ENCODE measurements at regions not wholly inside any gene's neighbourhood (a gene's known extent, or its start where the extent isn't known, plus 50 kb on each side); places are given as distances from the start of the nearest gene placed in this dataset.
A peak's percentile ranks its signal among the peaks of the same experiment; 100 is the strongest.

DNA sequence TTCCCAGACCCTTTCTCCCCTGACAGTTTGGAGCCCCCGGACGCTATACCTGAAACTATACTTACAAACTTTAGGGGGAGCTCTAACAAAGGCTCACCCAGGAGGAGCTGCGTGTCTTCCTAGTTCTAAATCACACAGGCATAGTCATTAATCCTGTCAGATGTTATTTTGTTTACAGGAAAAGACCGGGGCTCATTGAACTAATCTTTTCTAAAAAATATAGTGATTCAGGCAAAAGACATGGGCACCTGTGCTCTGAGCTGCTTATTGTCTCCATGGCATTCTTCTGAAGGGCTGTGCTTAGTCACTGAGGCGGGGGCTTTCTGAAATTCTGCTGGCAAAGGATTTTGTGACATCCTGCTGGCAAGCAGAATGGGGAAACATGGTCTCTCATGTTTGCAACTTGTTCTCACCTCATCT, 1577.0 kb downstream of the NCAM2 start:
- H3K27ac ChIP-seq (ENCODE audit: low read depth in 1 of 2, low read length in 1 of 2): no peak overlapping the region
- no peaks in the 10 kb centered on the region for H3K9me3 ChIP-seq (ENCODE audit: control insufficient read depth in 4 of 4, insufficient read depth in 3 of 4, low read length in 3 of 4)
- H3K9ac ChIP-seq (ENCODE audit: insufficient read depth in 1 of 2, low read length in 2 of 2): no peak overlapping the region
- peaks cover 0 to 5% (median 0%) of the 10 kb centered on the region in 5 donors for H3K4me1 ChIP-seq (ENCODE audit: control insufficient read depth in 5 of 5, insufficient read depth in 5 of 5, low read length in 5 of 5)
- ATAC-seq (ENCODE audit: insufficient read depth, low FRiP score) (no peak), DNase-seq (peak in 2 of 3 donors; percentile 9 to 14)
- no peaks in the 10 kb centered on the region for H3K36me3 ChIP-seq (ENCODE audit: control insufficient read depth in 4 of 4, insufficient read depth in 4 of 4, low read length in 4 of 4)
- H3K4me3 ChIP-seq: no peak overlapping the region
- 4 to 9% methylated on average over 5 of the region's 5 CpGs for WGBS, 2 donors
- no peaks in the 10 kb centered on the region for H3K27me3 ChIP-seq (ENCODE audit: control insufficient read depth in 3 of 3, insufficient read depth in 3 of 3, low read length in 2 of 3)
- TF ChIP-seq, protein P1, sequence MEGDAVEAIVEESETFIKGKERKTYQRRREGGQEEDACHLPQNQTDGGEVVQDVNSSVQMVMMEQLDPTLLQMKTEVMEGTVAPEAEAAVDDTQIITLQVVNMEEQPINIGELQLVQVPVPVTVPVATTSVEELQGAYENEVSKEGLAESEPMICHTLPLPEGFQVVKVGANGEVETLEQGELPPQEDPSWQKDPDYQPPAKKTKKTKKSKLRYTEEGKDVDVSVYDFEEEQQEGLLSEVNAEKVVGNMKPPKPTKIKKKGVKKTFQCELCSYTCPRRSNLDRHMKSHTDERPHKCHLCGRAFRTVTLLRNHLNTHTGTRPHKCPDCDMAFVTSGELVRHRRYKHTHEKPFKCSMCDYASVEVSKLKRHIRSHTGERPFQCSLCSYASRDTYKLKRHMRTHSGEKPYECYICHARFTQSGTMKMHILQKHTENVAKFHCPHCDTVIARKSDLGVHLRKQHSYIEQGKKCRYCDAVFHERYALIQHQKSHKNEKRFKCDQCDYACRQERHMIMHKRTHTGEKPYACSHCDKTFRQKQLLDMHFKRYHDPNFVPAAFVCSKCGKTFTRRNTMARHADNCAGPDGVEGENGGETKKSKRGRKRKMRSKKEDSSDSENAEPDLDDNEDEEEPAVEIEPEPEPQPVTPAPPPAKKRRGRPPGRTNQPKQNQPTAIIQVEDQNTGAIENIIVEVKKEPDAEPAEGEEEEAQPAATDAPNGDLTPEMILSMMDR (IDR thresholded peaks at IDR 0.05; ENCODE audit: control extremely low read depth, extremely low read depth): no peak

DNA sequence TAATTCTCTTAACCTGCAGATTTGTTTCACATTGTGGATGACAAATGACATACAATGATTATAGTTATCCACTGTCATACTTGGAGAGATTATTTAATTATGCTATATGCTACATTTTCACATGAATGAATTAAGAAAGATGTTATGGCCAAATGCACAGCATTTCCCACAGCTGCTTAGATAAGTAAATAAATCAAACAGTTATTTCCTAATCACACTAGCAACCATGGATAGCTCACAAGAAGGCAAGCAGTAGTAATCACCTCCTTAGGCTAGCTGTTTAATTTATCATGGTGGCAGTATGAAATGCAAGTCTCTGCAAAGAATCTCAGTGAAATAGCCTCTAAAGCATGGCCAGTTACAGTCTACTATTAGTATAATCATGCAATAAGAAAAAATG, 1581.5 kb downstream of the NCAM2 start:
- DNase-seq (peak in 2 of 3 donors; percentile 40 to 60), ATAC-seq (ENCODE audit: insufficient read depth, low FRiP score) (no peak)
- Histone ChIP-seq H3K4me1 (ENCODE audit: control insufficient read depth in 5 of 5, insufficient read depth in 5 of 5, low read length in 5 of 5) (peaks cover 0 to 5% (median 0%) of the 10 kb centered on the region in 5 donors), H3K27me3 (ENCODE audit: control insufficient read depth in 3 of 3, insufficient read depth in 3 of 3, low read length in 2 of 3) (no peaks in the 10 kb centered on the region), H3K9ac (ENCODE audit: insufficient read depth in 1 of 2, low read length in 2 of 2) (no peak overlapping the region), H3K27ac (ENCODE audit: low read depth in 1 of 2, low read length in 1 of 2) (no peak overlapping the region), H3K9me3 (ENCODE audit: control insufficient read depth in 4 of 4, insufficient read depth in 3 of 4, low read length in 3 of 4) (no peaks in the 10 kb centered on the region), H3K36me3 (ENCODE audit: control insufficient read depth in 4 of 4, insufficient read depth in 4 of 4, low read length in 4 of 4) (no peaks in the 10 kb centered on the region), H3K4me3 (no peak overlapping the region)
- TF ChIP-seq, protein P1 (IDR thresholded peaks at IDR 0.05; ENCODE audit: control extremely low read depth, extremely low read depth): no peak

DNA sequence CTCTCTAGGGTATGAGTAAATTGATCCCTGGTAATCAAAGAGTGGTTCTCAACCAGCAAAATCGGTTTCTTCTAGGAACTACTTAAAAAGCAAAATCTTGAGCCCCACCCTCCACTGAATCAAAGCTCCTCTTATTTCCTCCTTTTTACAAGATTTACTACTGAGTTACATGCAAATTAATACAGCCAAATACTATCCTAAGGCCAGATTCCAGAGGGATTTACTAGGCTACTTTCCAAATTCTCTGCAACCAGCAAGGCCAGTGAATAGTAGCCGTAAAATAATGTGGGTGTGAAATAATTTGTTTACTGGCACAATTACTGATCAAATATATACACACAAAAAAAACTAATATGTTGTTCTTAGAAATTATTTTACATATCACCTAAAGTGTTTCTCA, 1583.8 kb downstream of the NCAM2 start:
- no peak overlapping the region for H3K4me3 ChIP-seq
- H3K36me3 ChIP-seq (ENCODE audit: control insufficient read depth in 4 of 4, insufficient read depth in 4 of 4, low read length in 4 of 4): no peaks in the 10 kb centered on the region
- ATAC-seq (ENCODE audit: insufficient read depth, low FRiP score) (no peak), DNase-seq (peak in 1 of 3 donors; percentile 6)
- TF ChIP-seq, protein P1 (IDR thresholded peaks at IDR 0.05; ENCODE audit: control extremely low read depth, extremely low read depth): no peak
- WGBS, 2 donors: 72 to 82% methylated on average over 2 of the region's 2 CpGs
- H3K27me3 ChIP-seq (ENCODE audit: control insufficient read depth in 3 of 3, insufficient read depth in 3 of 3, low read length in 2 of 3): no peaks in the 10 kb centered on the region
- no peak overlapping the region for H3K27ac ChIP-seq (ENCODE audit: low read depth in 1 of 2, low read length in 1 of 2)
- H3K9me3 ChIP-seq (ENCODE audit: control insufficient read depth in 4 of 4, insufficient read depth in 3 of 4, low read length in 3 of 4): no peaks in the 10 kb centered on the region
- no peak overlapping the region for H3K9ac ChIP-seq (ENCODE audit: insufficient read depth in 1 of 2, low read length in 2 of 2)
- H3K4me1 ChIP-seq (ENCODE audit: control insufficient read depth in 5 of 5, insufficient read depth in 5 of 5, low read length in 5 of 5): peaks cover 0 to 5% (median 0%) of the 10 kb centered on the region in 5 donors

DNA sequence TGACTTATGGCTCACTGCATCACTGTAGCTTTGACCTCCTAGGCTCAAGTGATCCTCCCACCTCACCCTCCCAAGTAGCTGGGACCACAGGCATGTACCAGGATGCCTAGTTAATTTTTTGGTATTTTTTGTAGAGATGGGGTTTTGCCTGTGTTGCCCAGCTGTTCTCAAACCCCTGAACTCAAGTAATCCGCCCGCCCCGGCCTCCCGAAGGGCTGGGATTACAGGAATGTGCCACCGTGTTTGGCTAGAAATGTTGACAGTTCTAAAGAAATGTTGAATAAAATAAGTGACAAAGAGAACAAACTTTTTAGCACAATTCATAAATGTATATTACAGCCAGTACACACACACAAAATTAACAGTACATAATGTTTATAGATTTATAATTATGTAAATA, 1586.1 kb downstream of the NCAM2 start:
- DNase-seq (no peak), ATAC-seq (ENCODE audit: insufficient read depth, low FRiP score) (no peak)
- 89 to 92% methylated on average over 5 of the region's 5 CpGs for WGBS, 2 donors
- Histone ChIP-seq H3K4me3 (no peak overlapping the region), H3K9me3 (ENCODE audit: control insufficient read depth in 4 of 4, insufficient read depth in 3 of 4, low read length in 3 of 4) (no peaks in the 10 kb centered on the region), H3K4me1 (ENCODE audit: control insufficient read depth in 5 of 5, insufficient read depth in 5 of 5, low read length in 5 of 5) (peaks cover 0 to 5% (median 0%) of the 10 kb centered on the region in 5 donors), H3K36me3 (ENCODE audit: control insufficient read depth in 4 of 4, insufficient read depth in 4 of 4, low read length in 4 of 4) (no peaks in the 10 kb centered on the region), H3K27ac (ENCODE audit: low read depth in 1 of 2, low read length in 1 of 2) (no peak overlapping the region), H3K27me3 (ENCODE audit: control insufficient read depth in 3 of 3, insufficient read depth in 3 of 3, low read length in 2 of 3) (no peaks in the 10 kb centered on the region), H3K9ac (ENCODE audit: insufficient read depth in 1 of 2, low read length in 2 of 2) (no peak overlapping the region)
- TF ChIP-seq, protein P1 (IDR thresholded peaks at IDR 0.05; ENCODE audit: control extremely low read depth, extremely low read depth): no peak

Data from lung (tissue), 11 donors.